Activated effector memory CD4-positive, alpha-beta T cell treated with anti-CD3 and anti-CD28 coated beads, Interleukin-2, amount 50 U/mL, for 16 hours (primary cell): ENCODE measurements at regions not wholly inside any gene's neighbourhood (a gene's known extent, or its start where the extent isn't known, plus 50 kb on each side); places are given as distances from the start of the nearest gene placed in this dataset.
"Not testable (repeated sequence)": the region's sequence is repeated elsewhere in the genome, so short reads cannot be mapped to it uniquely, and the experiment has no call there.

Experiments
- DNase-seq: peaks from one replicate; pipeline ENCODE4 v3.0.0-alpha.2; 2020

DNA sequence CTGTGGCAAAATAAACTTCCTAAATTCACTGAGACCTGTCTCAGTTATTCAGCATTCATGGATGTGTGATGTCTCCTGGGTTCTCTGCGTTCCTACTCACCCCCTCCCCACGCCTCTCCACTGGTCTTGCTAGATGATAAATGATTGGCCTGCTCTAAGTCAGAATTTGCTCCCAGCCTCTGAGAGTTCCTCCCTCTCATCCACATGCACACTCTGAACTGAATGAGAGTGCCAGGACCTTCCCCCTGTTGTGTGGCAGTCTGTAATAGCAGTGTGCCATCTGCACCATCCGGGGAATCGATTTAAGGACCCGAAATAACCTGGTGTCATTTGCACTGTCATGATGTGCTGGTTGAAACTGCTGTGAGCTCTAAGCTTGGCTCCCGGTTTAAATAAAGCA is 135.8 kb upstream of the AFDN start:
- DNase-seq, result no peak

- no peak for DNase-seq
Measured at GRCh38 chr6:167691533-167692312, 135.0 kb upstream of the AFDN start.

DNA sequence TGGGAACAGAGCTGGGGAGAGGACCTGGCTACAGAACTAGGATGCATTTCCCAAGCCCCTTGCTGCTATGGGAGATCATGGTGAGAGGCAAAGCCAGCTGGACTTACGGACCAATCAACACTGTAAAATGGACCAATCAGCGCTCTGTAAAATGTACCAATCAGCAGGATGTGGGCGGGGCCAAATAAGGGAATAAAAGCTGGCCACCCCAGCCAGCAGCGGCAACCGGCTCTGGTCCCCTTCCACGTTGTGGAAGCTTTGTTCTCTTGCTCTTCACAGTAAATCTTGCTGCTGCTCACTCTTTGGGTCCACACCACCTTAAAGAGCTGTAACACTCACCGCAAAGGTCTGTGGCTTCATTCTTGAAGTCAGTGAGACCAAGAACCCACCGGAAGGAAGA is 133.2 kb upstream of the AFDN start:
- DNase-seq, result not testable (repeated sequence)

- no peak for DNase-seq
Measured at GRCh38 chr6:167695831-167696230, 130.9 kb upstream of the AFDN start.

DNA sequence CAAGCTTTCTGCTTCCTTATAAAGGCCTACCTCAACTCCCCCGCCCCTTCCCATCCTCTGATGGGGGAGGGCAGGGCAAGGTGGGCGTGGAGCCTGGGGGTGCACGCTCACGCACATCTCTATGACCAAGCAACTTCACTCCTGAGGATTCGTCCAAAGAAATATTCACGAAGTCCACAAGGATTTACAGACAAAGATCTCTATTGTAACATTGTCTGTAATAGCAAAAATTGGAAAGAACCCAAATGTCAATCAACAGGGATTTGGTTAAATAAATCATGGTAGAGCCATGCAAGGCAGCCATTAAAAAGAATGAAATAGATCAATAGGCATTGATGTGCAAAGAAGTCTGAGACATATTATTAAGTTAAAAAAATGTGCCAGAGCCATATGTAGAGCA is 130.4 kb upstream of the AFDN start:
- DNase-seq, result no peak

GRCh38 chr6:167697316-167697715 is 129.4 kb upstream of the AFDN start:
- no peak for DNase-seq

- DNase-seq, result no peak
Measured at GRCh38 chr6:167698540-167698939, 128.2 kb upstream of the AFDN start.

GRCh38 chr6:167699141-167699931 is 127.4 kb upstream of the AFDN start:
- peak; percentile 79 for DNase-seq

- no peak for DNase-seq
Measured at GRCh38 chr6:167700199-167700598, 126.5 kb upstream of the AFDN start.

- no peak for DNase-seq
Measured at GRCh38 chr6:167701010-167701409, 125.7 kb upstream of the AFDN start.

DNA sequence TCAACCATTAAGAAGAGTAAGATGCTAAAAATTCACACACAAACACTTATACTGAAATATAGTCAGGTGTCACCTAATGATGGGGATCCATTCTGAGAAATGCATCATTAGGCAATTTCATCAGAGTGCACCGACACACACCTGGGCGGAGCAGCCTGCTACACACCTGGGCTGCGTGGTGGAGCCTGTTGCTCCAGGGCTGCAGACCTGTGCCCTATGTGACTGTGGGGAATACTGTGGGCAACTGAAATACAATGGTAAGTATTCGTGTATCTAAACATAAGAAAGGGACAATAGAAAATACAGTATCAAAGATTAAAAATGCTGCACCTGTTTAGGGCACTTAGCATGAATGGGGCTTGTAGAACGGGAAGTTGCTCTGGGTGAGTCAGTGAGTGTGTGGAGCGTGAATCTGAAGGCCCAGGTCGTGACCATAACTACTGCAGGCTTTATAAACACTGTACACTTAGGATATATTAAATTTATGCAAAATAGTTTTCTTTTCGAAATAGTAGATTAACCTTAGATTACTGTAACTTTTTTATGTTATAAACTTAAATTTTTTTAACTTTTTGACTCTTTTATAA is 124.4 kb upstream of the AFDN start:
- no peak for DNase-seq

- no peak for DNase-seq
Measured at GRCh38 chr6:167703347-167703746, 123.4 kb upstream of the AFDN start.

DNA sequence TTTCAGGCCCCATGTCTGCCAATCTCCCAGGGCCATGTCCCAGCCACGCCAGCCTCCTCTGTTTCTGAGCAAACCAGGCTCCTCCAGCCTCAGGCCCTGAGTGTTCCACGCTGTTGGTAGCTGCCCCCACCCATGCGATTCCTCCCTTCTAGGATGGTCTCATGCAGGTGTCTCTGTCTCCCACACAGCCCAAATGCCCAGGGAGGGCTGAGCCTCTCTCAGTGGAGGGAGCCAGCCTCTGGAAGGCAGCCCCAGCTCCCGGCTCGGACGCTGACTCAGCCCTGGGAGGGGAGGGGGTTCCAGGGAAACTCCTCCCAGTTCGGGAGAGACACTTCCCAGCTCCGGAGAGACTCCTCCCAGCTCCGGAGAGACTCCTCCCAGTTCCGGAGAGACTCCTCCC is 122.9 kb upstream of the AFDN start:
- no peak for DNase-seq

DNA sequence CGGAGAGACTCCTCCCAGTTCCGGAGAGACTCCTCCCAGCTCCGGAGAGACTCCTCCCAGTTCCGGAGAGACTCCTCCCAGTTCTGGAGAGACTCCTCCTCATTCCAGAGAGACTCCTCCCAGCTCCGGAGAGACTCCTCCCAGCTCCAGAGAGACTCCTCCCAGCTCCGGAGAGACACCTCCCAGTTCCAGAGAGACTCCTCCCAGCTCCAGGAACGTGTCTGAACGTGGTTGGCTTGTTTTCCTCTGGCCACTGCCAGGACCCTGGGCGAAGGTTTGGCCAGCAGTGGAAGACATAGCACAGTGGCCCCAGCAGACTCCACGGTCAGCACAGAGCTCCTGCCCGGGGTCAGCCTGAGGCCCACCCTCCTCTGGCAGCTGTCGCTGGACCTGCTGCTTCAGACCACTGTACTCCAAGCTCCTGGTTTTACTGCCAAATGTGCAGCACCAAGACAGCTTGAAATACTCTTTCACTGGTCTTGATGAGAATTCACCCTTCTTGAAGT is 122.3 kb upstream of the AFDN start:
- DNase-seq, result no peak

GRCh38 chr6:167705211-167705750 is 121.4 kb upstream of the AFDN start:
- DNase-seq, result no peak

- DNase-seq, result peak; percentile 83
Measured at GRCh38 chr6:167706313-167707109, 120.2 kb upstream of the AFDN start.

GRCh38 chr6:167707686-167708500 is 118.8 kb upstream of the AFDN start:
- no peak for DNase-seq

- DNase-seq, result no peak
Measured at GRCh38 chr6:167708501-167709094, 118.1 kb upstream of the AFDN start.

DNA sequence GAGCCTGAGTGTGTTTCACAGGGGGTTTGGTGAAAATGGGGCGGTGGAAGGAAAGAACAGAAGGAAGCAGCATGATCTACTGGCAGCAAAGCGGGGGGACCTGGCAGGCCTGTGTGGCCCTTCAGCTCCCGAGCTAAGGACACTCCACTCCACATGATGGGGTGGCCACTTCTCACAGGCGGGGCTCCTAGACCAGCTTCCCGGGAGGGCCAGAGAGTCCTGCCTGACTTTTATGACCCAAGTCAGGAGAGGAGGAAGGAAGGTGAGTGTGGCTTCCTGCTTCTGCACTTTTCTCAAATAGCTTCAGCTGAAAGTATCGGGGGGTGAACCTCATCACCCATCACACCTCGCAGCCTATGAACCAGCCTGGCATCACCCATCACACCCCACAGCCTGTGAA is 117.5 kb upstream of the AFDN start:
- no peak for DNase-seq

- not testable (repeated sequence) for DNase-seq
Measured at GRCh38 chr6:167709776-167710336, 116.9 kb upstream of the AFDN start.

DNA sequence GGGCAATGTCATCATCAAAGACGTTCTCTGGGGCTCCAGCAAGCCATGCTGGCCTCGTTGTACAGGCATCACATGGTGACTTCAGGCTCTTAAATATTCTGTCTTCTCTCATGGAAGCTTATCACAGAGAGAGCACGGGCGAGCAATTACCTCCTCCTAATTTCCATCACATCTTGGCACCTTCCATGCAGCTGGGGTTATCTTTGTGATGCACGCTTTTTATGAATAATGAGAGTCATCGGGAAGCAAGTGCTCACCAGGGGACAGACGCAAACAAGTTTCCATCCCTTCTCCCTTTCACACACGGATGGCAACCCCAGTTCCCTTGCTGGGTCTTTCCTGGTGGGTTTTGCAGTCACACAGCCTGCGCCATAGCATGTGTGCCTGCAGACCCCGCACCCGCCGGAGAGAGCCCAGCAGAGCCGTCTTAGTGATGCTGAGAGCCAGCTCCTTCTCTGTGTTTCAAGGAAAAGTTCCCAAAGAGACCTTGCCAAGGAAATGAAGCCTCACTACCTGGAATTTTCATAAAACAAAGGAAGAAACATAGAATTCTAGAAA is 116.3 kb upstream of the AFDN start:
- no peak for DNase-seq
